Right cardiac atrium (tissue), 5 donors: ENCODE measurements at regions not wholly inside any gene's neighbourhood (a gene's known extent, or its start where the extent isn't known, plus 50 kb on each side); places are given as distances from the start of the nearest gene placed in this dataset.

Experiments
- ATAC-seq, 2 donors: fragments of 200-7000 bp; cut with Tn5 transposase; one replicate each; pipeline versions ENCODE4 v1.8.0 to v1.9.1; 2020; ENCODE audit warnings: moderate library complexity in 2 of 2, mild to moderate bottlenecking in 1 of 2
- DNase-seq, 3 donors: peaks; one replicate each; pipeline ENCODE4 v3.0.0-alpha.2; 2020
- H3K27ac ChIP-seq: one replicate; pipeline ENCODE4 v1.5.1; 2013; ENCODE audit warnings: mild to moderate bottlenecking, low read length, control low read depth, moderate library complexity
- H3K27me3 ChIP-seq: one replicate; pipeline ENCODE4 v1.6.1; 2013; ENCODE audit not compliant: control insufficient read depth, insufficient read depth
- H3K4me1 ChIP-seq: one replicate; pipeline ENCODE4 v1.6.1; 2013; ENCODE audit warnings: low read length; ENCODE audit not compliant: control insufficient read depth, insufficient read depth
- H3K4me3 ChIP-seq: one replicate; pipeline ENCODE4 v1.5.1; 2013; ENCODE audit warnings: low read length, control low read depth
- H3K9me3 ChIP-seq: one replicate; pipeline ENCODE4 v1.6.1; 2013; ENCODE audit warnings: low read length; ENCODE audit not compliant: control insufficient read depth
- WGBS: extraction: QIAGEN DNeasy Blood & Tissue Kit; methylation state at CpG from one replicate; pipeline ENCODE4 v1.1.7; 2013; 5-methylcytosine and 5-hydroxymethylcytosine counted together
- intact Hi-C, 4 donors: fragments of 100-400 bp; cut with DNase I; formaldehyde crosslinking; loops; one replicate each; pipeline versions ENCODE4 v1.11.0 to v1.14.0; 2022 to 2023
- donor health status: healthy with polysubstance abuse.
- donor health status: DM: no; HTN: yes; CAD: no.
- donor health status: DM: no; HTN: no; CAD: no.
- donor health status: DM: no; HTN: yes; CAD: no; lungs with severe emphysema.
- donor health status: DM: yes; HTN: yes; CAD: no.

GRCh38 chrX:27883468-27884092 is 75.8 kb downstream of the MAGEB10 start:
- WGBS = 67% methylated on average over 3 of the region's 3 CpGs
- Histone ChIP-seq H3K9me3 (no peaks in the 10 kb centered on the region), H3K27me3 (no peaks in the 10 kb centered on the region), H3K4me3 (no peak overlapping the region), H3K4me1 (no peaks in the 10 kb centered on the region), H3K27ac (no peak overlapping the region)
- DNase-seq (no peak), ATAC-seq (no peak)
- intact Hi-C loops = no loop called here

GRCh38 chrX:27882695-27883094 is 74.9 kb downstream of the MAGEB10 start:
- 97% methylated on average over 1 of the region's 1 CpG for WGBS
- ATAC-seq (no peak), DNase-seq (no peak)
- intact Hi-C loops = no loop called here
- Histone ChIP-seq H3K27me3 (no peaks in the 10 kb centered on the region), H3K4me1 (no peaks in the 10 kb centered on the region), H3K4me3 (no peak overlapping the region), H3K9me3 (no peaks in the 10 kb centered on the region), H3K27ac (no peak overlapping the region)

GRCh38 chrX:27878862-27879261 is 71.1 kb downstream of the MAGEB10 start:
- ATAC-seq = no peak
- Histone ChIP-seq H3K27me3 (no peaks in the 10 kb centered on the region), H3K27ac (no peak overlapping the region), H3K4me1 (no peaks in the 10 kb centered on the region), H3K9me3 (no peaks in the 10 kb centered on the region), H3K4me3 (no peak overlapping the region)
- WGBS = 91% methylated on average over 1 of the region's 1 CpG
- intact Hi-C loops = no loop called here
- no peak for DNase-seq
